Smooth muscle cell (in vitro differentiated cells): ENCODE measurements at regions not wholly inside any gene's neighbourhood (a gene's known extent, or its start where the extent isn't known, plus 50 kb on each side); places are given as distances from the start of the nearest gene placed in this dataset.

ENCODE experiments used
- DNase-seq: peaks from one replicate; lab custom pipeline; 2025; ENCODE audit not compliant: unreplicated experiment; lab: John Stamatoyannopoulos, UW
- H2AFZ ChIP-seq: fragments of 200-600 bp; sonication (generic); 2 replicates; pipeline ENCODE4 v1.6.0; 2016; ENCODE audit warnings: antibody characterized with exemption, low read depth, mild to moderate bottlenecking
- H3F3A ChIP-seq: fragments of 200-600 bp; sonication (generic); 2 replicates; pipeline ENCODE4 v1.6.0; 2017; ENCODE audit warnings: antibody characterized with exemption, low read depth
- H3K27ac ChIP-seq: fragments of 200-600 bp; sonication (generic); 2 replicates; pipeline ENCODE4 v1.5.1; 2016; ENCODE audit warnings: low read depth, mild to moderate bottlenecking
- H3K27me3 ChIP-seq: fragments of 200-600 bp; sonication (generic); 2 replicates; pipeline ENCODE4 v1.6.1; 2016; ENCODE audit warnings: low read depth, mild to moderate bottlenecking
- H3K36me3 ChIP-seq: fragments of 200-600 bp; sonication (generic); 2 replicates; pipeline ENCODE4 v1.5.1; 2016; ENCODE audit warnings: low read depth
- H3K4me1 ChIP-seq: fragments of 200-600 bp; sonication (generic); 2 replicates; pipeline ENCODE4 v1.5.1; 2016; ENCODE audit warnings: low read depth
- H3K4me2 ChIP-seq: fragments of 200-600 bp; sonication (generic); 2 replicates; pipeline ENCODE4 v1.6.0; 2016; ENCODE audit warnings: mild to moderate bottlenecking
- H3K4me3 ChIP-seq: fragments of 200-600 bp; sonication (generic); 2 replicates; pipeline ENCODE4 v1.5.1; 2016; ENCODE audit warnings: mild to moderate bottlenecking
- H3K79me2 ChIP-seq: fragments of 200-600 bp; sonication (generic); 2 replicates; pipeline ENCODE4 v1.6.0; 2016; ENCODE audit warnings: low read depth, mild to moderate bottlenecking
- H3K9ac ChIP-seq: fragments of 200-600 bp; sonication (generic); 2 replicates; pipeline ENCODE4 v1.6.0; 2016; ENCODE audit warnings: low read depth
- H3K9me3 ChIP-seq: fragments of 200-600 bp; sonication (generic); replicated peaks from 2 replicates; pipeline ENCODE4 v1.5.1; 2016; ENCODE audit warnings: low read depth
- H4K20me1 ChIP-seq: fragments of 200-600 bp; sonication (generic); 2 replicates; pipeline ENCODE4 v1.6.0; 2016; ENCODE audit warnings: low read depth
- WGBS: methylation state at CpG from one replicate; pipeline ENCODE4 v1.1.7; 2016; ENCODE audit warnings: low lambda C conversion rate; 5-methylcytosine and 5-hydroxymethylcytosine counted together
- TF ChIP-seq, protein P1 (sequence below): fragments of 200-600 bp; sonication (generic); IDR thresholded peaks from 2 replicates; pipeline ENCODE4 v1.5.1; 2017; ENCODE audit warnings: borderline replicate concordance, mild to moderate bottlenecking, antibody characterized with exemption; ENCODE audit not compliant: insufficient read depth, poor library complexity, severe bottlenecking

DNA sequence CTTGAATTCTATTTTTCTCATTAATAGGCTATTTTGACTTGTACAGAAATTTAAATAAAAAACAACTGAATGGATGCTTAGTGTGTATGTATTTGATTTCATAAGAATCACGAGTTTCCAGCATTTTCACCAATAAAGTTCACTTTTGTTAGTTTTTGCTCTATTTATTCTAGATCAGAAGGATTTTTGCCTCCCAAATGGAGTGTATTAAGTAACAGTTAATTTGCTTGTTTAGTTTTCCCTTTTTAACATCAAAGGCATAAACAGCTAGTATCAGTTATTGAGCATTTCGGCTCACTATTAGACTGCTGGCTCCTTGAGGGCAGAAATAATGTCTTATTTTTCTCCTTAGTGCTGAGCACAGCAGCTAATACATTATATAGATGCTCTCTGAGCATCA is 414.1 kb downstream of the FGF9 start:
- Histone ChIP-seq H3K9me3 (no peaks in the 10 kb centered on the region), H3K4me1 (no peaks in the 10 kb centered on the region), H3K36me3 (no peaks in the 10 kb centered on the region), H3K4me2 (no peak overlapping the region), H2AFZ (no peak overlapping the region), H3K27me3 (no peaks in the 10 kb centered on the region), H3K27ac (no peak overlapping the region), H3F3A (no peaks in the 10 kb centered on the region), H4K20me1 (no peaks in the 10 kb centered on the region), H3K79me2 (no peaks in the 10 kb centered on the region), H3K4me3 (no peak overlapping the region), H3K9ac (no peak overlapping the region)
- DNase-seq: no peak
- 94% methylated on average over 2 of the region's 2 CpGs for WGBS
- TF ChIP-seq, protein P1, sequence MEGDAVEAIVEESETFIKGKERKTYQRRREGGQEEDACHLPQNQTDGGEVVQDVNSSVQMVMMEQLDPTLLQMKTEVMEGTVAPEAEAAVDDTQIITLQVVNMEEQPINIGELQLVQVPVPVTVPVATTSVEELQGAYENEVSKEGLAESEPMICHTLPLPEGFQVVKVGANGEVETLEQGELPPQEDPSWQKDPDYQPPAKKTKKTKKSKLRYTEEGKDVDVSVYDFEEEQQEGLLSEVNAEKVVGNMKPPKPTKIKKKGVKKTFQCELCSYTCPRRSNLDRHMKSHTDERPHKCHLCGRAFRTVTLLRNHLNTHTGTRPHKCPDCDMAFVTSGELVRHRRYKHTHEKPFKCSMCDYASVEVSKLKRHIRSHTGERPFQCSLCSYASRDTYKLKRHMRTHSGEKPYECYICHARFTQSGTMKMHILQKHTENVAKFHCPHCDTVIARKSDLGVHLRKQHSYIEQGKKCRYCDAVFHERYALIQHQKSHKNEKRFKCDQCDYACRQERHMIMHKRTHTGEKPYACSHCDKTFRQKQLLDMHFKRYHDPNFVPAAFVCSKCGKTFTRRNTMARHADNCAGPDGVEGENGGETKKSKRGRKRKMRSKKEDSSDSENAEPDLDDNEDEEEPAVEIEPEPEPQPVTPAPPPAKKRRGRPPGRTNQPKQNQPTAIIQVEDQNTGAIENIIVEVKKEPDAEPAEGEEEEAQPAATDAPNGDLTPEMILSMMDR: no peak

DNA sequence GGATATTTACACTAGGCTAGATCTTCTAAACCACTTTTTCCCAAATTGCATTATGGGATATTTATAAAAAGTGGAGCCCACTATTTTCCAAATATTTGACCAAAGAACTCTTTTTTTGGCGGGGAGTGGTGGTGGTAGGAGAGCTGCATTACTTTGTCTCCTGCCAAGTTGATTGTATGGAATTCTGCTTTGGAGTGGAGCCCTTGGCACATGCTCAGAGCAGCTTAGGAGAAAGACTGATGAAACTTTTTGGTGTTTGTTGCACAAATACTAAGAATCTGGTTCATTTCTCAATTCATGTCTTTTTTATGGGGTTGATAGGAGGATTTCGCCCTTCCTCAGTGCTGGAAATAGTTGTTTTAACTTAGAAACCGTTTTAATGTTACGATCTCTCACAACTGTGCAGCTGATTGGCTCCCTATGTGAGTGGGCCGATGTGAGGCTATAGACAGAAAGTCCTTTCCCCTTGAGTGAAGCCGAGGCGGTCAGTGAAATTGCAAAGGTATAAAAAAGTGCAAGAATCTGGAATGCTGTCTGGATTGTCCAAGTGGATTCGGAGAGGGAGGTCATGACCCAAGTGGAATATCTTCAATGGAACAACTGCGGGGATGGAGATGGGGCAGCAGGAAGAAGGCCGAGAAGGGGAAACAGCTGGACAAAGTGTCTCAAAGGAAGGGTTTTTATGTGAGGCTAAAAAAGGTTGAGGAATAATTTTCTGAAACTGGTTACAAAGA is 415.9 kb downstream of the FGF9 start:
- H3K4me2 ChIP-seq: no peak overlapping the region
- H3K27ac ChIP-seq: no peak overlapping the region
- H3K9me3 ChIP-seq: no peaks in the 10 kb centered on the region
- H4K20me1 ChIP-seq: no peaks in the 10 kb centered on the region
- 81% methylated on average over 10 of the region's 10 CpGs for WGBS
- no peaks in the 10 kb centered on the region for H3K36me3 ChIP-seq
- DNase-seq: no peak
- no peak overlapping the region for H2AFZ ChIP-seq
- H3F3A ChIP-seq: no peaks in the 10 kb centered on the region
- H3K79me2 ChIP-seq: no peaks in the 10 kb centered on the region
- no peaks in the 10 kb centered on the region for H3K27me3 ChIP-seq
- no peak overlapping the region for H3K9ac ChIP-seq
- TF ChIP-seq, protein P1: no peak
- H3K4me3 ChIP-seq: no peak overlapping the region
- no peaks in the 10 kb centered on the region for H3K4me1 ChIP-seq

DNA sequence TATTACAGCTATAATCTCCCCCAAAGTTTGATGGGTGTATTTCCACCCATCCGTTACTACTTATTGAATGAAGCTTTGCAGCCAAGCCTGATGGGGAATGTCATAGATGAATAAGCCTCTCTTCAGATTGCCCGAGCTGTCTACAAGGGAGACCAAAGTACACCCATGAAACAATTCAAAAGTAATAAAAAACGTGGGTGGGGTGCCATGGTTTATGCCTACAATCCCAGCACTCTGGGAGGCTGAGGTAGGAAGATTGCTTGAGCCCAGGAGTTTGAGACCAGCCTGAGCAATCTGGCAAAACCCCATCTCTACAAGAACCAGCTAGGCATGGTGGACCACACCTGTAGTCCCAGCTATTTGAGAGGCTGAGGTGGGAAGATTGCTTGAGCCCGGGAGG is 419.2 kb downstream of the FGF9 start:
- 87% methylated on average over 4 of the region's 4 CpGs for WGBS
- no peaks in the 10 kb centered on the region for H3K9me3 ChIP-seq
- H2AFZ ChIP-seq: no peak overlapping the region

More for the DNA sequence above, 419.2 kb downstream of the FGF9 start:
- DNase-seq: no peak
- no peaks in the 10 kb centered on the region for H3K79me2 ChIP-seq
- H4K20me1 ChIP-seq: no peaks in the 10 kb centered on the region
- H3K27me3 ChIP-seq: no peaks in the 10 kb centered on the region
- H3K4me1 ChIP-seq: no peaks in the 10 kb centered on the region
- H3K4me2 ChIP-seq: no peak overlapping the region
- H3F3A ChIP-seq: peaks cover 4% of the 10 kb centered on the region
- TF ChIP-seq, protein P1: no peak
- no peak overlapping the region for H3K9ac ChIP-seq
- no peak overlapping the region for H3K4me3 ChIP-seq
- no peaks in the 10 kb centered on the region for H3K36me3 ChIP-seq
- no peak overlapping the region for H3K27ac ChIP-seq
